Stimulated activated CD4-positive, alpha-beta T cell treated with anti-CD3 and anti-CD28 coated beads, Interleukin-2, amount 100 ng/mL, for 4 hours (primary cell): ENCODE measurements at regions not wholly inside any gene's neighbourhood (a gene's known extent, or its start where the extent isn't known, plus 50 kb on each side); places are given as distances from the start of the nearest gene placed in this dataset.

ENCODE experiments used
- DNase-seq: peaks from one replicate; pipeline ENCODE4 v3.0.0-alpha.2; 2020; ENCODE audit warnings: low read depth

DNA sequence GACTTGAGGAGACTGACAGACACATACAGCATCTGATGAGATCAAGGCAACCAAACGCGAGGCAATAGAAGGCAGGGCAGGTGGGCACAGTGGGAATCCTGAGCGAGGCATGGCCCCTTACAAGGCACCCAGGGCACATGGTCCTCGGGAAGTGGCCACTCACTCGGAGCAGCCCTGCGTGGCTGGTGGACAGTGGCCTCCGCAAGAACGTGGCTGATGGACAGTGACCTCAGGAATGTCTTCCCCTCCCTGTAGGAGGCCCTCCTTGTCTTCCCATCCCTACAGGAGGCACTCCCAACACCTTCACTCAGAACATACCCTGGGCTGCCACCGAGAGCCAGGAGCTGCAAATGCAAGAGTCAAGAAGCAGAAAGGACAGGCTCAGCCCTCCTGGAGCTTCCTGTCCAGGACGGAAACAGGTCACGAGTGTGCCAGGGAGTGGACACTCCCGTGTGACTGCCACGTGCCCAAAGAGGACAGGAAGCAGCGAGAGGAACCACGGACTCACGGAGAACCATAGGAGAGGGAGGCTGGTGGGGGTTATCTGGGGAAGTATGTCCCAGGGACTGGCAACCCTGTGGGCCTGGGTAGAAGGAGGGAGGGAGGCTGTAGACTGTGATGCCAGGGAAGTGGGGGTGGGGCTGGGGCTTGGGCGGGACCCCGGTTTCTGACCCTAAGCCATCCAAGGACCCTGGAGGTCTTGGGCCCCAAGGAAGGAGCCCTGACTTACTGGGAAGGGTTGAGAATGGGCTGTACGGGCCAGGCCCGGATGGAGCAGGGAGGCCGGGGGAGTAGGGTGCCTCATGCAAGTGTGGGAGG is 321.9 kb upstream of the IRX4 start:
- no peak for DNase-seq

DNA sequence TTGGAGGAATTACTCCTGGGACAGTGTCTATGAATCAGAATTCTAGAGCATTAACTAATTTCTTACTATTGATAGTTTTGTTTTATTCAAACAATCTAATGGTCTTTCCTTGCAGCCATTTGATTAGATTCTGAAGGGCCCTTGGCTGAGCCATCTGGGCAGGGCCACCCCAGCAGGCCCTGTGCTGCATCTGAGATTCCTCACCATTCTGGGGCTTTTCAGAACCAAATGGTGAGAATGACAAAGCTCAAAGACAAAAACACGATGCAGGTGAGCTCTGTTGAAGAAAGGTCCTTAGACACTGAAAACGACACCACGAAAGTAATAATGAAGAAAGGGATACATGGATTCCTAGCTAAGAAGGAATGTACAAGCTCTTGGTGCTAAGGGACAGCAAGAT is 321.0 kb upstream of the IRX4 start:
- DNase-seq: no peak

DNA sequence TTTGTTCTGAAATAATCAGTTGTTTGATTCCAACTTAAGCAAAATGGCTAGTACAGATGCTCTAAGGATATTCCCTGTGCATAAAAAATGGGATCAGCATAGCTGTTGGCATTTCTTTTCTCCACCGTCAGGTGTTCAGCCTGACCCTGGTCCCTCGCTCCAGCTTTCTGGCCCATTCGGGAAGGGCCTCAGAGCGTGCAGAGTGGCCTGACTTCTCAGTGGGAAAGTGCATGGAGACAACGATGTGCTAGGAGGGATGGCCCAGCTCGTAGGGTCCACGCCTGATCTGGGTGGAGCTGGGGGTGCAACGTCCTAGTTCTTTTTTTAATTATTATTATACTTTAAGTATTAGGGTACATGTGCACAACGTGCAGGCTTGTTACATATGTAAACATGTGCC is 319.1 kb upstream of the IRX4 start:
- no peak for DNase-seq

DNA sequence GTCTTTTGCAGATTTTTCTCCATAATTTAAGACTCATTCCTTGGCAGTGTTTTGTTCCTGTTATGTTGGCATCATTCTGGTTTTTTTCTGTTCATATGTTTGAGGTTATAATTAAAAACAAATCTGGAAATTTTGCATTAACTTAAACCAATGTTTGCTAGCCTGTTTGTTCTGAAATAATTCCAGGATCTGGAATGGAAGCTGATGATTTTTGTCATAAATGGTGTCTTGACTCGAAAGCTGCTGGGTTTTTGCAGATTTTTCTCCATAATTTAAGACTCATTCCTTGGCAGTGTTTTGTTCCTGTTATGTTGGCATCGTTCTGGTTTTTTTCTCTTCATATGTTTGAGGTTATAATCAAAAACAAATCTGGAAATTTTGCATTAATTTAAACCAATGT is 318.7 kb upstream of the IRX4 start:
- no peak for DNase-seq

DNA sequence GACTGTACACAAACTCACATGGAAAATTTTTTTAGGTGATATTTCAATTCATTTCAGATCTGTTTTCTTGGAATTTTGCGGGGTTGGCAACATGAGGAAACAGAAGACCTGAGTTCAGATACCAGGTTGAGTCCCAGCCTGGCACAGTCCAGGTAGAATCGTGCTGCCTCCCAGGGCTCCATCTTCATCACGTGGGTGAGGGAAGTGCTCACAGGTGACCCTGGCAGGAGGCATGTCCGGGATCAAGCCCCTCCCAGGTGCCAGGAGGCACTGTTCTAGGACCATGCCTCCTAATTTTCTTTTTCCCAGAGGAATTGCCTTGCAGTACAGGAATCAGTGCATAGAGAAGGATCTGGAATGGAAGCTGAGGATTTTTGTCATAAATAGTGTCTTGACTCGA is 318.3 kb upstream of the IRX4 start:
- no peak for DNase-seq

DNA sequence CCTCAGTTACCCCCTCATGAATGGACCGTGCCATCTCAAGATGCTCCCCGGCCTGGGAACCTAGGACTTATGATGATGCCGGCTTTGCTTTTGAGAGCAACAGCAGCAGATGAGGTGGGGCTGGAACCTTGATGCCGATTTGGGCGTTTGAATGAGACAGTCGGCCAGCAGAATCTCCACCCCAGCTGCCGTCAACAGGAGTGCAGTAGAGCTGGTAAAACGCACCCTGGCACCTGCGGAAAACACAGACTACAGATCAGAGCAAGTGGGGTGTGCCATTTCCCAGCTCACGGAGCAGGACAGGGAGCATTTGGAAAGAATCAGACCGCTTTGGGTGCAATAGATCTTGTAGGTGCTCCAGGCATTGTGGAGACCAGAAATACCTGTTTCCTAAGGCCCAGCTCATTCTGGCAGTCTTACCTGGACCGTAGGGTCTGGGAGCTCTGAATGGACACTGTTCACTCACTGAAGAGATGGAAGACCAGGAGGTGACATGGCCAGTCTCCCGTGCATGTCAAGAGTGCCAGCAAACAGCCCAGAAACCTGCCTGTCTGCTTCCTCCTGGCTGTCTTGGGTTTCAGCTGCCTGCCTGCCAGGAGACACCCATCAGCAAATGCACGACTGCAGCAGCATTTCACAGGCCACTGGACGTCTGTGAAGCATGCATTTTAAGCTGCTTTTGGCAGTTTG is 317.7 kb upstream of the IRX4 start:
- DNase-seq: no peak

DNA sequence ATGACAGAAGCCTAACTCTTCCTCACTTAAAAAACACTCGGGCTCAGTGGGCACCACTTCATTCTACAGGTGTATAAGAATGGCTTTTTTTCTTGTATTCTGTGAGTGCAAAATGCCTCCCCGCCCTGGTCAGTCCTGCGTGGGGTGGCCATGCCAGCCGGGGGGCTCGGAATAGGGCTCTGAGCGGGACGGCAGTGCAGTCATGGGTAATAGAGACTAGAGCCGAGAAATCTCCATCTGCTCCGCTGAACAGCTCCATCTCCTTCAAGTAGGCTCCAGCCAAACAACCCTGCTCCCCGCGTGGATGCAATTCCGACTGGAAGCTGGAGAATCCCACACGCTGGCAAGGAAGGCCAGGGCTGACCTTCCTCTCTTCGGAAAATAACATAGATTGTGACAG is 317.0 kb upstream of the IRX4 start:
- no peak for DNase-seq

DNA sequence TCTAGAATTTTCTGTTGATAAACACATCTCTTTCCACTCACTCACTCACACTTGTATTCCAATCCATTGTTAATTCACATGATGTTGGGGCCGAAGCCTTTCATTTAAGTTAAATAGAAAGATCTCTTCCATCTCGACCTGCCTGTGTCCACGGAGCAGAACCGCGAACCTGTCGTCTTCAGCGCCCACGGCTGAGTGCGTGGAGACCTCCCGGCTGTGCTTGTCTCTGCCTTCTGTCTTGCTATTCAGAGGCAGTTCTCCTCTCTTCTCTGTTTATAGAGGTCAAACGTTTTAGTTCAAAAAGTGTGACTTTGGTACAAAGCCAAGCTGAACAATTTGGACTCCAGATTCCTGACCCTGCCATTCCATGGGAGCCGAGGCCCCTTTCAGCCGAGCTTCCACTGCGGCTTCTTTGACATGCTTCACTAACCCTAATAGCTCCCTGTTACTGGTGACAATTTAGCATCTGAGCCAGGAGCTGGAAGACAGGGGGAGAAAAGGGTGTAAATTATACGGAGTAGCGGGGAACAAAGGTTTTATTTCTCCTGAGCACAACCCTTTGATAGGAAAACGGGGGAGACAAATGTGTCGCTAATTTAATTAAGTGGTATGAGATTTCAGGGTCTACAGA is 314.4 kb upstream of the IRX4 start:
- no peak for DNase-seq

DNA sequence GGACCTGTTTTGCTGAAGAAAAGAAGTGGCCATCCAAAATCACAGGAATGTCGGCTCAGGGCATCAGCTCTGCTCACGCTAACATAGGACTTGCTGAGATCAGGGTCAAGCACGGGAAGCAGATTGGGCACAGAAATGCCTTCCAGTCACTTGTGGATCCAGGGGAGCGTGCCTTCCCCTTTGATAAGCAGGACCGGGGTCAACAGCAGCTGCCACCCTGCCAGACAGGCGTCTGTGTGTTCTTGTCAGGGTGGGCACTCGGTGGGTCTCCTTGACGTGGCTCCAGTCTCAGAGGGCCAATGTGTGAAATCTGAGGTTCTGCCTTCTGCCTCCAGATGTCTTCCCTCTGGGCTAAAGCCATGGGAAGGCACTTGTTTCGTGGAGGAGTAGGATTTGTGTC is 313.7 kb upstream of the IRX4 start:
- DNase-seq: no peak

DNA sequence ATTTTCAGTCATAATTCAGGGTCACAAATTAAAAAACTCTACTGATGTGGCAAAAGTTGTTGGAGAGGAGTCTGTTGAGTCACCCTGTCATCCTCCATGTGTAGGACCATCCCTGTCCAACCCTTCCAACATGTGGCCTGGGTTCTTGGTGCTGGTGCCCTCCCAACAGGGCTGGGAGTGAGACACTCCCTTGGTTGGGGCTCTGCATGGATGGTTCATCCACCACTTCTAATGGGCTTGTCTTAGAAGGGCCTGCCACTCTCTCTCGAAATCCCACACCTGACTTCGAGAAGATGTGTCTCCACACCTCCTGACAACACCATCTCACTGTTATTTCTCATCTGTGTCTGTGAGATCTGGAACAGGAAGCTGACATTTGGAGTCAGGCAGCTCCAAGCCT is 312.2 kb upstream of the IRX4 start:
- DNase-seq: no peak

DNA sequence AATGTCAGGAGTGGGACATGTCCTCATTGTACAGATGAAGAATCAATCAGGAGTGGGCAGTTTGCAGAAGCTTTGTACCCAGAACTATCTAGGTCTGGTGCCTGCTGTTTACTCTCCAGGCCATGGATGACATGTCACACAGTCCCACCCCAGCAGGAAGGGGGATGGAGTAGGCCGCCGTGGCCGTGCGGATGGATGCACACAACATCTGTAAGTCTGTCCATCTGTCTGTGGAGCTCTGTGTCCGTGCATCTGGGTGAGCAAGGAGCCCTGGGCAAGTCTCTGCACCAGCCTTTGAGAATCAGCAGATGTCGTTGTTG is 311.5 kb upstream of the IRX4 start:
- no peak for DNase-seq

DNA sequence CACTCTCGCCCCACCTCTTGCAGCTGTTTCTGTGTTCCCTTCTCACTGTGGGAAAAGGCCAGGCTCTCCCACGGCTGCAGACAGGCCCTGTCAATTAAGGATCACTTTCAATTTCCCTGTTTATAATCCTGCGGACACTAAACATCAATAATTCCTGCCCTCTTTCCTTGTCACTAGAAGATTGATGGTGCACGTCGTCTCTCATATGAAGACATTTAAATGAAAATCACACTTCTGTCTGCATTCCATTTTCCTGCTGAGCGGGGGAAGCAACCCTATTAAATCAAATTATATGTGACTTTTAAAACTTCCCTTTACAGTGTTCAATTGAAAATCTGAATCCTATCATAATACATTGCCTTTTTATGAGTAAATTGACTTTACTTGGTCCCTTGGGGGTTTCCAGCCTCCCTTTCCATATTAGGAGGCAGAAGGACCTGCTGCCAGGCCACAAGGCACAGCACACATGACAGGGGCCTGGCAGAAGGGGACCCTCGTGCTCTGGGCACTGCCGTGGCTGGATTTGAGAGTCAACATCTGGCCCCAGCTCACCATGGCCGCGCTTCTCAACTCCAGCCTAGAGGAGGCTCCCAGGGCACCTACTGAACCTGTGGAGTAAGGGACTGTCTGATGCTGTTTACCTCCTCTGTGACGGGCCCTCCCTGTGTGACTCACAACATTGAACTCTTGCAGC is 311.0 kb upstream of the IRX4 start:
- no peak for DNase-seq

DNA sequence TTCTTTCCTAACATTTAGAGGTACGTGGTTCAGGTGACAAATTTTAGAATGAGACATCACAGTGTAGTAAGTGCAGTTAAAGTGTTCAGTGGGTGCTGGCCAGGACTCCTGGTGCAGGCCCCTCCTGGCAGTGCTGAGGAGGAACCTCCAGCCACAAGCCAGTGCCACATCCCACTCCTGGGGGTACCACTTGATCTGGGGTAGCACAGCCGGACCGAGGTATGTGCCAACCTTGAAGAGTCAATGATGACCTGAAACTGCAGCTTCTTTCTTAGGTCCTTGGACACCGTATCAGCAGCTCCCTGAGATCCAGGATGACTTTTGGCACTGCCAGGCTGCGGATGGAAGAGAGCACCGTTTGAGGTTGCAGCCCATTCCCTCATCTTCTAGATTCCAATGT is 310.4 kb upstream of the IRX4 start:
- DNase-seq: no peak

DNA sequence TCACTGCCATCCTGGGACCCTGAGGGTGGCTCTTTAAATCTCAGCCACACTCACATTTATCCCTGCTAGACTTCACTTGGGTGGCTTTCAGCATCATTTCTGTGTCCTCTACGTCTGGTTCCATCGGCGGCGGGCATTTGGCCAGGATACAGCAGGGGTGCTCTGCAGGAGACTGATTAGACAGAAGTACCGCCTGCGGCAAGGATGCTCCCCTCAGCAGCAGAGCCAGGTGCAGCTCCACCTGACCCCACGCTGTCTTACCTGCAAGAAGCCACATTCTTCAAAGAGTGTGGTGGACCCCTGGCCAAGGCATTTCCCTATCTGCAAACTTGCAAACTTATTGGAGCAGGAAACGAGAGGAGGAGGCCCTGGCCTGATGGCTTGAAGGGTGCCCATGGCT is 309.8 kb upstream of the IRX4 start:
- no peak for DNase-seq

DNA sequence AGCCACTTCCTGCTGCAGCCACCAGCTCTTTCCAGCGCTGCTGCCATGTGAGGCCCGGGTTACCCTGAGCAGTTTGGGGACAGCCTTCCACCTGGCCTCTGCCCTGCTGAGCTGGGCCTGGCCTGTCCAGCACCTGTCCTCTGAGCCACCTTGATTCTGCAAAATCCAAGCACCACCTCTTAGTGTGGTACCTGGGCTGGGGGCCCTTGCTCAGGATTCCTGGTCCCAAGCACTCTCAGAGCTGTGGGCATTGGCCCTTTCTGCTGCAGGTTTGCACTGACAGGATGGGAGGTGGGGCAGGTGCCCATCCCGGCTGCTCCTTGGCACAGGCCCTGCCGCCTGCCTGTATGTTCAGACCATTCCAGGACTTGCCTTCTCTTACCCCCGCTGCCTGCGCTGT is 309.2 kb upstream of the IRX4 start:
- DNase-seq: no peak

DNA sequence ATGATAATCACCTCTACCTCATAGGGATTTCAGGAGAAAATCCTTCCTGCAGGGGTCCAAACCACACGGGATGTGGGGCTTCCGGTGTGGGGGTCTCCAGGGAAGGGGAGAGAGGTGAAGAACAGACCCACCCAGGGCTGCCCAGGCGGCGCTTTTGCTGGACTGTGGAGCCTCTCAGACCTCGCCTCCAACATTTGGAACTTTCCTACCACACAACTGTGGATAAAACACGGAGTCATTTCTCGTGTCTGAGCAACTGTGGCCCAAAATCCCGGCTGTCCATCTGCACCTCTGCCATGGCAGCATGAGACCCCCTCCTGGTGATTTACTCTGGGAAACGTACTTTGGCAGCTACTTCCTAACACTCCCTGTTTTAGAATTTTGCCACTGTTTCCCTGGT is 307.8 kb upstream of the IRX4 start:
- no peak for DNase-seq

DNA sequence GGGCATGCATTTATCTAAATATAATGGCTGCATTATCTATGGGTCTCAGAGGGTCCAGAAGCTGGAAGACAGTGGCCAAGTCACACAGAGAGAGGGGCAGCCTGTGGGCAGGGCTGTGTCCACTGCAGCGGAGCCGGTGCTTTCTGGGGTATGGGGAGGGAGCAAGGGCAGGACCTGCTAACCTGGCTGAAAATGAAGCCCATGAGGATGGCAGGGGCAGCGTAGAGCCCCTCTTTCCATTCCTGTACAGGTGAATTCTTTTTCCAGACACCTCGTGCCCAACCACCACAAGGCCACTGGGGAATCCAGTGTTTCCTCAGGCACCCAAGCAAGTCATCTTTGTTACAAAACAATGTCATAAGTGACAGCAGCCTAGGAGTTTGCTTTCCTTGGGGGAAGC is 305.9 kb upstream of the IRX4 start:
- DNase-seq: no peak

DNA sequence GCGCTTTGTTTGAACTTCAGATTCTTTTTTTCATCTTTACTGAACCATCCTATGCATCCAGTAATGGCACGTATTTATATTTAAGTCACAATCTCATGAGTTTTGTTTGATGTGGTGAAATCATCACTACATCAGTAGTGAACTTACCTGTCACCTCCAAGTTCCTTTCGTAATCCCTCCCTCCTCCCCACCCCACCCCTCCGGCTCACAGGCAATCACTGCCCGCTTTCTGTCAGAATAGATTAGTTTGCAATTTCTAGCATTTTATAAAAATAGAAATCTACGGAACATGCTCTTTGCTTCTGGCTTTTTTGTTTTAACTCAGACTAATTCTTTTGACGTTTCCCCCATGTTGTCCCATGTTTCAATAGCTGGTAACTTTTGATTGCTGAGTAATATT is 305.4 kb upstream of the IRX4 start:
- no peak for DNase-seq

DNA sequence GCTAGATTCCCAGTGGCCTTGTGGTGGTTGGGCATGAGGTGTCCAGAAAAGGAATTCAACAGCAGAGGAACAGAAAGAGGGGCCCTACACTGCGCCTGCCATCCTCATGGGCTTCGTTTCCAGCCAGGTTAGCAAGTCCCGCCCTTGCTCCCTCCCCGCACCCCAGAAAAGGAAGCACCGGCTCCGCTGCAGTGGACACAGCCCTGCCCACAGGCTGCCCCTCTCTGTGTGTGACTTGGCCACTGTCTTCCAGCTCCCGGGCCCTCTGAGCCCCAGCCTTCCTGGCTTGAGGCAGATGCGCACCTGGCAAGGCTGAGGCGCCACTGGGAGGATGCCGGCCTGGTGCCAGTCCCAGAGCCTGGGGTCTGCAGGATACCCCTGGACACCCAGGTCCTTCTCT is 305.0 kb upstream of the IRX4 start:
- no peak for DNase-seq

DNA sequence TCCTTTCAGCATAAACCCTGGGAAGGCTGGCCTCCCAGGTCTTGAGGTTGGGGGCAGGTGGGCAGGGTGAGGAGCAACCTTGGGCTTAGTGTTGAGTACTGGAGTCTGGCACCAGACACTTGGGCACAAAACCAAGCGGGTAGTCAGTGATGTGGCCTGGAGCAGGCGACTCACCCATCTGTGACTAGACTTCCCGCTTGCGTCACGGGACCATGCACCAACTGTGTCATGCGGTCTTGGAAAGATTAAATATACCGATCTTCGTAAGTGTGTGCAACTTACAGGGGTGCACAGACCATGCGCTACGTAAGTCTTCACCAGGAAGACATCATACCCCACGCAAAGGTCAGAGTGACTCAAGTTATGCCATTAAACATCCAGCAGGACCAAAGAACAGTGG is 304.4 kb upstream of the IRX4 start:
- no peak for DNase-seq

DNA sequence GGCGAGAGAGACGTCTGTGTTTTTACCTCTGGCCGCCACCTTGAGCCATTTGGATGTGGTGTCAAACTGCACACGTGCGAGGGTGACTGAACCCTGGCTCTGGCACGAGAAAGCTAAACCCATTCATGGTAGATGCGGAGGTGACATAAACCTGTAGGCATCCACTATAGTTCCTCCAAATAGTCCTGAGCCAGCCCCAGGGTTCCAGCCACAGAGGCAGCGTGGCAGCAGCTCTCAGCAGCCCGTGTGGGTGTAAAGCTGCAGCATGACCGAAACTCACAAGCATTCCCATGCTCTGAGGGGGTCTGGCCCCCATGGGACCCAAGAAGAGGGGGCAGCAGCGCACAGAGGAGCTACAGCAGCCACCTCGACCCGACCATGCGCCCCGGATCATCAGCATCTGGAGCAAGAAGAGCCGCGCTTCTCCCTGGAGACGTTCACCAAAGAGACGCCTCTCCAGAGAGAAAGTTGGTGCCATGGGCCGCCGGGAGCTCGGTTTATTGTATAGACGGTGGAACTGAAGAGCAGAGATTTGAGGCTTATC is 303.8 kb upstream of the IRX4 start:
- DNase-seq: no peak

DNA sequence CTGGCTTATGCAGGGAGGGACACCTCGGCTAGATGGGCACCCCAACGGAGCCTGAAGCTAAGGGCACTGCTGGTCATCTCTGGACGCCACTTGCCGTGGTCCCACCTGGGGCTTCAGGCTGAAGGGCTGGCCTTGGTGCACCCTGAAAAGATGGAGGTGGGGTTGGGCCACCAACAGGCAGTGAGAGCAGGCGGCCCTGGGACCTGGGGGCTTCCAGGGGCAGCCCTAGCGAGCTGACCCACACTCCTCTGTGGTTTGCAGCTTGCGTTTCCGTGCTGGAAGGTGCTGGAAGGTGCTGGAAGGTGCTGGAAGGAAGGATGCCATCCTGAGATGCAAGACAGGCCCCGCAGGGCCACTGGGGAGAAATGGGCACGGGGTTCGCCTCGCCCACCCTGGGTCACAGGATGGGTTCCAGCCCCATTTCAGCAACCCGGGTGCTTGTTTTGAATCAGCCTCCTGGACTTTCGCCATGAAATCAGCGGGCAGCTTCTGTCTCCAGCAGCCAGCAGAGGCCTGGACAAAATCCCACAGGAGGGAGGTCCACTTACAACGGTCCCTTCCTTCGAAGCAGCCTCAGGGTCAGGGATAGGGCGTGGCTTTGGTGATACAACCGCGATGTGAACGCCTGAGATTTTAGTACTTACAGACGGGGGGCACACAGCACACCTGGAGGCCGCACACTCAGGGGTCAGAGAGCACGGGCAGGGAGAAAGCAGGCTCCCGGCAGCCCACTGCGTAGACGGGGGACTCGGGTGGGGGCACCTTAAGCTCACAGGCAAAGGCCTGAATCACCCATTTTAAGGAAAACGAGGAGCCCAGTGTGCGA is 303.1 kb upstream of the IRX4 start:
- no peak for DNase-seq
